ENCODE measurements at regions not wholly inside any gene's neighbourhood (a gene's known extent, or its start where the extent isn't known, plus 50 kb on each side); places are given as distances from the start of the nearest gene placed in this dataset.

DNA sequence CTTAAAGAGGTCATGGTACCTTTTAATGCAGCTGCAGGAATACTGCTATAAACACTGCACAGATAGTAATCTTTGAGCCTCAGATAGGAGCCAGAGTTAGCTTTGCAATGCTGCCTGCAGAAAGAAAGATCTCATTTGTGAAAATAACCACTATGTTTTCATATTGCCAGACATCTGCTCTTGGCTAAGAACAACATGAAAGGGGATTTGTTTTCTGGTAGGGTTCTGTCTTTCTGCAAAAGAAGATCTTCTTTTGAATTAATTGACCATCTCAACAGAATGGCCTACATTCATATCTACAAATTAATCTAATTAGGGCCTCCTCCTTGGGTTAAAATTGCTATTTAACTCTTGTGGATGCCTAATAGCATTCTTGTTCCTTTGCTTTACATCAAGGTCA, 177.6 kb upstream of the DPYD start:
- Histone ChIP-seq H3K9me3 (replicated peaks in 1 of 2; ENCODE audit: control insufficient read depth in 1 of 2, insufficient read depth in 1 of 2, low read length in 2 of 2) (no peaks in the 10 kb centered on the region), H3K9ac (ENCODE audit: insufficient read depth, low read length, poor library complexity, severe bottlenecking) (no peak overlapping the region)

DNA sequence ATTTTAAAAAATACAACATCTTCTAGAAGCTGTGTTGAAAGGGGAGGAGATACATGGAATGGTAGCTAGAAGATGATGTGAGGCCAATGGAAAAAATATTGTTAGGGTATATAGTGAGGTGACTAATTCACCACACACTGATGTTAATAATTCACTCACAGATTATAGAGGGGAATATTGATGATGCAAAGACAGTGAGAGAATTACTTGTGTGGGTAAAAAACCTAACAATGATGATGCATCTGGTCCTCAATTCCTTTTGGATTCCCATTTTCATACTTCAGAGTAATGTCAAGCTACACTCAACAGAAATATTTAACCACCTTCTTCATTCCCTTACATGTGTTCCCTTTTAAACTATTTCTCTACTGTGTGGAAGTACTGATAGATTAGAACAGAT, 169.5 kb upstream of the DPYD start:
- H3K4me3 Mint-ChIP-seq: no peak overlapping the region
- H3K79me2 ChIP-seq (ENCODE audit: insufficient read depth, low read length): no peaks in the 10 kb centered on the region
- no peaks in the 10 kb centered on the region for H3K36me3 ChIP-seq (replicated peaks in 1 of 2; ENCODE audit: control insufficient read depth in 1 of 2, insufficient read depth in 2 of 2, low read length in 2 of 2)
- H3K9ac ChIP-seq (ENCODE audit: insufficient read depth, low read length, poor library complexity, severe bottlenecking): no peak overlapping the region
- no peaks in the 10 kb centered on the region for H4K20me1 ChIP-seq (ENCODE audit: insufficient read depth, low read length)
- H3K27me3 ChIP-seq (ENCODE audit: control insufficient read depth in 2 of 2, insufficient read depth in 2 of 2, low read length in 2 of 2): no peaks in the 10 kb centered on the region
- no peak overlapping the region for H3K27ac Mint-ChIP-seq
- H3K27ac ChIP-seq (ENCODE audit: low read depth in 1 of 2, low read length in 2 of 2): no peak overlapping the region
- H3K9me3 ChIP-seq (replicated peaks in 1 of 2; ENCODE audit: control insufficient read depth in 1 of 2, insufficient read depth in 1 of 2, low read length in 2 of 2): no peaks in the 10 kb centered on the region
- DNase-seq: no peak
- no peaks in the 10 kb centered on the region for H3K36me3 Mint-ChIP-seq
- H3K4me1 ChIP-seq (ENCODE audit: control insufficient read depth in 1 of 2, insufficient read depth in 2 of 2, low read length in 2 of 2): no peaks in the 10 kb centered on the region
- no peaks in the 10 kb centered on the region for H3K4me1 Mint-ChIP-seq
- H3K9me3 Mint-ChIP-seq: peaks cover 0 to 2% (median 0%) of the 10 kb centered on the region in 7 donors
- H3K27me3 Mint-ChIP-seq (ENCODE audit: low read depth in 3 of 3): no peaks in the 10 kb centered on the region
- no peak for TF ChIP-seq CTCF (IDR thresholded peaks at IDR 0.05)
- no peak overlapping the region for H3K4me3 ChIP-seq (replicated peaks in 1 of 3; ENCODE audit: low read depth in 2 of 3, low read length in 3 of 3)
- intact Hi-C loops (cut with micrococcal nuclease): no loop called here
- H2AFZ ChIP-seq (ENCODE audit: insufficient read depth, low read depth, low read length, poor library complexity, severe bottlenecking): no peak overlapping the region
- no peak overlapping the region for H3K4me2 ChIP-seq (replicated peaks; ENCODE audit: extremely low read depth, low read length, poor library complexity, severe bottlenecking)

More for the DNA sequence above, 177.6 kb upstream of the DPYD start:
- no peak for DNase-seq
- H3K36me3 ChIP-seq (replicated peaks in 1 of 2; ENCODE audit: control insufficient read depth in 1 of 2, insufficient read depth in 2 of 2, low read length in 2 of 2): no peaks in the 10 kb centered on the region
- Mint-ChIP-seq H3K27ac (no peak overlapping the region), H3K27me3 (ENCODE audit: low read depth in 3 of 3) (no peaks in the 10 kb centered on the region), H3K4me3 (no peak overlapping the region), H3K4me1 (no peaks in the 10 kb centered on the region), H3K9me3 (peaks cover 0 to 2% (median 0%) of the 10 kb centered on the region in 7 donors), H3K36me3 (no peaks in the 10 kb centered on the region)
- no peaks in the 10 kb centered on the region for H3K4me1 ChIP-seq (ENCODE audit: control insufficient read depth in 1 of 2, insufficient read depth in 2 of 2, low read length in 2 of 2)
- no peak overlapping the region for H3K27ac ChIP-seq (ENCODE audit: low read depth in 1 of 2, low read length in 2 of 2)
- H3K79me2 ChIP-seq (ENCODE audit: insufficient read depth, low read length): no peaks in the 10 kb centered on the region
- H3K4me2 ChIP-seq (replicated peaks; ENCODE audit: extremely low read depth, low read length, poor library complexity, severe bottlenecking): no peak overlapping the region
- H4K20me1 ChIP-seq (ENCODE audit: insufficient read depth, low read length): no peaks in the 10 kb centered on the region
- TF ChIP-seq CTCF (IDR thresholded peaks at IDR 0.05): no peak
- no peak overlapping the region for H2AFZ ChIP-seq (ENCODE audit: insufficient read depth, low read depth, low read length, poor library complexity, severe bottlenecking)
- no peaks in the 10 kb centered on the region for H3K27me3 ChIP-seq (ENCODE audit: control insufficient read depth in 2 of 2, insufficient read depth in 2 of 2, low read length in 2 of 2)
- H3K4me3 ChIP-seq (replicated peaks in 1 of 3; ENCODE audit: low read depth in 2 of 3, low read length in 3 of 3): no peak overlapping the region
- intact Hi-C loops (cut with micrococcal nuclease): no loop called here
